HG03469 (cell line): ENCODE measurements at regions not wholly inside any gene's neighbourhood (a gene's known extent, or its start where the extent isn't known, plus 50 kb on each side); places are given as distances from the start of the nearest gene placed in this dataset.

Experiments
- ATAC-seq: cut with Tn5 transposase; IDR thresholded peaks from one replicate; pipeline ENCODE4 v1.9.1; 2021; ENCODE audit warnings: mild to moderate bottlenecking, moderate library complexity, moderate number of reproducible peaks; ENCODE audit not compliant: unreplicated experiment

DNA sequence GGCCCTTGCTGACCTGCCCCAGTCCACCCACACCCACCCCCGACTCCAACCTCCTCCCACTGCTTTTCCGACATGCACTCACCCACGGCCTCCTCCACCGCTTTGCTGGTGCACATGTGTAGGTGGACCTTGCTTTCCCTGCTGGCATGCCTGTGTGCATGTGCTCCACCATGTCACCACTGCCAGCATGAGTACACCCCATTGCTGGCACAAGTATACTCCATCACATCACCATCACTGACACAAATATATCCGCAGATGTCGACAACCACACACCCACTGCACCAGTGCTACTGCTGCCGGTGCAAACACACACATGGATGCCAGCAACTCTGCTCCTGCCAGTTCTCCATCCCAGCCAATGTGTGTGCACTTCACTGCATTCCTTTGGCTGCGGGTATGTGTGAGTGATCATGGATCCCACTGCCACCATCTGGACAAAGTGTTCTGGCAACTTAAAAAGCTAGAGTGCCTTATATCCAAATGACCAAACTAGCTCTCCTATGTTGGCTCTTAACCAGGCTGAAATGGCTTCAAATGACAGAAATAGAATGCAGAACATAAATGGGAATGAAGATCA, 1072.3 kb downstream of the RAPGEF2 start:
- ATAC-seq: no peak

DNA sequence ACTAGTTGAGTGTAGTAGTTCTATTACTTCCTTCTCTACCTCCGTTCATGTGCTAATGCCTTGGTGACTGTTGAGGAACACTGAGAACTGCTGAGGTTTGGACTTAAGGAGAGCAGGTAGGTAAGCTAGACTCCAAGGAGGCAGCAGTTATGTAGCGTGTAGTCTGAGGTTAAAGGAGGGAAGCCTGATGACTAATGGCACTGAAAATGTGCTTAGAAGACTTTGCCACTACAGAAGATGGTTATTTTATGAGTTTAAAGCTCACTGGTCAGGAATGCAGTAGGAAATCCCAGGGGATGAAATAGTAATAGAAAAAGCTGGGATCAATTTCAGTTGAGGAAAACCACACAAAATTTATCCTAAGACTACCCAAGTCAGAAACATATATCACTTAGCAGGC, 1077.3 kb downstream of the RAPGEF2 start:
- no peak for ATAC-seq

DNA sequence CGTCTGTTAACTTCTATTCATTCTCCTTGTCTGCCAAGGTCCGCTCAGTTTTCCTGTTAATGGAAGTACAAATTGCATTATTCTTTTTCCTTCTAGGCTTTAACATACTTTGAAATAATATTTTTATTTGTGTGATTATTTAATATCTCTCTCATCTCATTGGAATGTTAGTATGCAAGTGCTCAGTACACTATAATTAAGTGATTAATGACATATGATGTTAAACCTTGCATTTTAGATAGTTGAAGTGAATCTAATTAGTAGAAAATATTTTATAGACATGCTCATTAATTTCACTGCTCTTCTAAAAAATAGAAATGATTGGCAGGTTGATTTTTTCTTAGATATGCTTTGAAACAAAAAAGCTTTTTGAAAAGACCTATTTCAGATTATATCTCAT, 1079.8 kb downstream of the RAPGEF2 start:
- ATAC-seq: no peak

DNA sequence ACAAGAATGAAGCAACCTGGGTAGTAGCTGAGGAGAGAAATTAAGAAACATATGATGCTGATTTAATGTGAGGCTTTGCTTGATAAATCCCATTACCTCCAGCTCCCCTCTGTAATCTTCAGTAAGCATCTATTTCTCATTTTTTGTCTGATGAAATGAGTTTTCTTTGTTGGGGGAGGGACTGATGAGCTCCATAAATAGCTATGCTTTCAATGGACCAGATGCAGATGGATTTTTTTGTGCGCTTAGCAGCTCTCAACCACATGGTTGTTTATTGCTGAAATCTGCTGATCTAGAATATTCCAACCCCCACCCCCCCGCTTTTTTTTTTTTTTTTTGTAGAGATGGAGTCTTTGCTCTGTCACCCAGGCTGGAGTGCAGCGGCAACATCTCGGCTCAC, 1082.0 kb downstream of the RAPGEF2 start:
- no peak for ATAC-seq

DNA sequence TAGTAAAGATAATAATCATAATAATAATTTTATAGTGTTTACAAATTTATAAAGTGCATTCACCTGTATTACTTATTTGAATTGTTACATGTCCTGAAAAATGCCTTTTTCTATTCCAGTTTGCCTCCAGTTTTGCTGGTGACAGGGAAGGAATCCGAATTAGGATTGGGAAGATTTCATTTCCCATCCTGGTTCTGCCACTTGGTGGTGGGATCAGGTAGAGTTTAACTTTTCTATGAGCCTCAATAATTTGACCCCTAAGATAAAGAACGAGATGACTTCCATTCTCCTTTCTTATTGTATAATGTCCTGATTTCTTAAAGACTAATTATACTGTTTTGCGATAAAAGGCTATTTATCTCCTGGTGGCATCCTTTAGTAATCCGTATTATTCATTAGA, 1090.9 kb downstream of the RAPGEF2 start:
- no peak for ATAC-seq

DNA sequence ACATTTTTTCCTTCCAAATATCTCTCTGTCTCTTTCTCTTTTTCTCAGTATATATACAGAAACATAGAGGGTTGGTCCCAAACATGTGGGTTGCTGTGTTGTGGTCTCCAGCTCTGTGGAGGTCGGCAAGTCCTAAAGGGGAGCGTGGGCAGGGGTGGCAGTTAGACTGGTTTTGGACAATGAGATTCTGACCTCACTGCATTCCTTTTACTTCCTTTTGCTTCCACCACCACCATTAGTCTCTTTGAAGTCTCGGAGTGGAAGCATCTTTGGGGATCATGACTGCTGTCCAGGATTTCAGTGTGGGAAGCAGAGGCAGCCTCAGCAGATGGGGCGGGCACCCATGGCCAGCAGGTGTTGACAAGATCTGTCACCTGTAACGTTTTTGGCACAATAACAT, 1091.8 kb downstream of the RAPGEF2 start:
- no peak for ATAC-seq

DNA sequence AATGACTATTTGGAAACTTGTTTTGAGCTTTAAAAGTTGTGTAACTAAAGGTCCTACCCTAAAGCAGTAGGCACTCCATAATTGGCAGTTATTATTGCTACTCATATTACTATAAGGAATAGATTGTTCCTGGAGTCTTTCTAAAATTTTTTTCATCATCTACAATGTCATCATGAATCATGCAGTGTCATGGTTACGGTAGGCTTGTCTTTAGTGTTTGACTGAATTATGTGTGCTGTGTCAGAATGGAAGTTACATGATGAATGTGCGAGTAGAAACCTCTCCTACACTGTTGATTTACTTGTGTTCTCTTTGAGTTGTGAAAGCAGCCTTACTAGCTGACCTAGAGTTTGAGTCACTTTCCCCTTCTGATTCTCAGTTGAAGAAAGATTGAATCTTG, 1099.9 kb downstream of the RAPGEF2 start:
- ATAC-seq: no peak

DNA sequence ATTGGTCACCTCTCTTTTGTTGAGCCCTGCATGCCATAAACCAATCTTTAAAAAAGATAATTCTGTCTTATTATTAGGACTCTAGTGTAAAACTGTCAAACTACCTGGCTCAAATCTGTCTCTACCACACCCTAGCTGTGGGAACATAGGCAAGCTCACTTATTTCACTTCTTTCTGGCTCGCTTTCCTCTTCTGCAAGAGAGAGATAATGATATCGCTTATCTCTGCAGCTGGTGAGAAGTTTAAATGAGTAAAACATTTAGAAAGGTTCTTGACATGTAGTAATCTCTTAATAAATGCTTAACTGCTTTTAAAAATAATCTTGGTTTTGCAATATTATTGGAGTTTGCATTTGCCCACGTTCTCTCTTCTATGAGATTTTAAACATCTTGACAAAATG, 1109.2 kb downstream of the RAPGEF2 start:
- ATAC-seq: no peak

DNA sequence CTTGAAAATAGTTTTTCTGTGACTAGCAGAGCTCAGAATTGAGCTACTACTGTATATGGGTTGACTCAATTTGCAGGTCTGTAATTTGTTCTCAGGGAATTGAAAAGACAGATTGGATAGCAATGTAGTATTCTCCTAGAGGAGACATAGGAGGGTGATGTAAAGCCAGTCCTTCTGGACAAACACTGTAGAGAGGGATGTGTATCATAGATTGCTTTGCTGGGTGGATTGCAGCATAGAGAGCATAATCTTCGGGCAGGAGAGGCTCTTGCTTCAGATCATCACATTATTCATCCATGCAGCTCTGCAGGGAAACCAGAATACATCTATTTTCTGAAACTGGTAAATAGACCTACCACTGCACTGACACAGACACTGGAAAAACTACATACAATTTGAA, 1110.5 kb downstream of the RAPGEF2 start:
- no peak for ATAC-seq

DNA sequence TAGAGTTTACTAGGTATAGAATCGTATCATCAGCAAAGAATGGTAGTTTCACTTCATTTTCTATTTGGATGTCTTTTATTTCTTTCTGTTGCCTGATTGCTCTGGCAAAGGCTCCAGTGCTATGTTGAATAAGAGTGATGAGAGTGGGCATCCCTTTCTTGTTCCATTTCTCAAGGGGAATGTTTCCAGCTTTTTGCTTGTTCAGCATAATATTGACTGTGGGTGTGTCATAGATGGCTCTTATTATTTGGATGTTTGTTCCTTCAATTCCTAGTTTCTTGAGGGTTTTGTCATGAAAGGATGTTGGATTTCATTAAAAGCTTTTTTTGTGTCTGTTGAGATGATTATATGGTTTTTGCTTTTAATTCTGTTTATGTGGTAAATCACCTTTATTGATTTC, 1114.5 kb downstream of the RAPGEF2 start:
- no peak for ATAC-seq

DNA sequence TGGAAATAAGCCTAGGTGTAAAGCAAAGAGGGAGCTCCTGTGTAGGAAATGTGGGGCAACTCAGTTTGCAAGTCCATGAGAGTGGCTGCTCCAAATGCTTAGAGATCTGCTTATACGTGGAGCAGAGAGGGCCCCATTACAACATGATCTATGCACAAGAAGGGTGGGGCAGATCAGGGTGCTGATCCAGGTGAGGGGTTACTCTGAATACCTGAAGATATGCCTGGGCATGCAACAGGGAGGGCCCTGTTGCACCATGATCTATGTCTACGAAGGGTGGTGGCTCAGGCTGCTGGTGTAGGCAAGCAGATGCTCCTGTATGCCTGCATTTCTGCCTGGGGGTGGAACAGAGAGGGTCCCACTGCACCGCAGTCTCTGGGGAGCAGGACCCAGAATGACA, 1121.2 kb downstream of the RAPGEF2 start:
- ATAC-seq: no peak

DNA sequence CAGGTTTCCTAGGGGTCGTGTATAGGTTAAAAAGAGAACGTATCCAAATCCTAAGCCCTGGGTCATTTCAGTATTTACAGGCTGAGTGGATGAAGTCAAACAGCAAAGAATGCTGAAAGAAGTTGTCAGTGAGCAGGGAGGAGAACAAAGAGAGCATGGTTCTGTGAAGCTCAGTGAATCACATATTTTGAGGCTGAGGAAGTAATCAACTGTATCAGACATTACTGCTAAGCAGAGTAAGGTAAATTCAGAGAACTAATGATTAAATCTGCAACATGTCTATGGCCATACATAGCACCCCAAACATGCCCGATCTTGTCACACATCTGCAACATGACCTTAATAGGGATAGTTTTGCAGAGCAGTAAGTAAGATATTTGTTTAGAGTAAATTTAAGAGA, 1130.3 kb downstream of the RAPGEF2 start:
- ATAC-seq: no peak

DNA sequence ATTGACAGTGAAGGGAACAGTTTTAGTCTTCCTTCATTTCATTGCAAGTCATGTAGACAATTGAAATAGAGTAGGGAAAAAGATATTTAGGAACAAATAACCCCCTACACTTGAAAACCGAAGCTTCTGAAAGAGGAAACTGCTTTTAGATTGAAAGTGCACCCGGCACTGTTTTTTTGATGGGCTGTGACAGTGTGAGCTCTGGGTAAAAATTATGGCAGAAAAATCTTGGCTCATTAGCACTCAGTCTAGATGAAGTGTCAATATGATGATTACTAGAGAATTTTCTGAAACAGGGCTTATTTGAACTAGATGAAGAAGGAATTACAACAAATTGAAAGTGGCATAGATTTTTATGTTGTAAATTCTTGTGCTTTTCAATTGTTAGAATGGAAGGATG, 1132.4 kb downstream of the RAPGEF2 start:
- no peak for ATAC-seq

DNA sequence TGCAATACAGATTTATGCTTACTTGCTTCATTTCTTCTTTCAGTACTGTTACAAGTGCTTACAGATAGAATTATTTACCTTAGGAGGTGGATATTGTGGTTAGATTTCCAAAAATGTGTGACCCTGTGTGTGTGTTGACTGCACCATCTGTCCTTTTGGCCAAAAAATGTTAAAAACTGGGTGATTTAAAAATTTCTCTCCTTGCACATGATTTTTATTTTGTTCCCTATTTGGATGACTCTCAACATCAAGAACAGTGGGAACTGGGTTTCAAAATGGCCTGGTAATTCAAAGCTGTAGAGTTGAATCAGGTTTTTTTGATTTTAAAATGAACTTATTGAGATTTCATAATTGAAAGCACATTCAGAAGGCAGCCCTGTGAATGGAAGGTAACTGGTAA, 1132.9 kb downstream of the RAPGEF2 start:
- ATAC-seq: no peak

DNA sequence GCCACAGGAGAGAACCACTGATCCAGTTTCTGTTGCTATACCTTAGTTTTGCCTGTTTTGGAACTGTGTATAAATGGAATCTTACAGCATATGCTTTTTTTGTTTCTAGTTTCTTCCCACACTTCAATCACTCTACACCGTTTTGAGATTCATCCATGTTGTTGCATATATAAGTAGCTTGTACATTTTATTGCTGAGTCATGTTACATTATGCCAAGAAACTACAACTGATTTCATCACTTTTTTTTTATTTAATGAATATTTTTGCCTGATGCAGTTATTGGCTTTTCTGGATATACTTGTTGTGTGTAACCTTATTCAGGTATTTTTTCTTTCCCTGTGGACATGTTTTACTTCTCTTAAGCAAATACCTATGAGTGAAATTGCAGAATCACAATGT, 1135.9 kb downstream of the RAPGEF2 start:
- ATAC-seq: no peak

DNA sequence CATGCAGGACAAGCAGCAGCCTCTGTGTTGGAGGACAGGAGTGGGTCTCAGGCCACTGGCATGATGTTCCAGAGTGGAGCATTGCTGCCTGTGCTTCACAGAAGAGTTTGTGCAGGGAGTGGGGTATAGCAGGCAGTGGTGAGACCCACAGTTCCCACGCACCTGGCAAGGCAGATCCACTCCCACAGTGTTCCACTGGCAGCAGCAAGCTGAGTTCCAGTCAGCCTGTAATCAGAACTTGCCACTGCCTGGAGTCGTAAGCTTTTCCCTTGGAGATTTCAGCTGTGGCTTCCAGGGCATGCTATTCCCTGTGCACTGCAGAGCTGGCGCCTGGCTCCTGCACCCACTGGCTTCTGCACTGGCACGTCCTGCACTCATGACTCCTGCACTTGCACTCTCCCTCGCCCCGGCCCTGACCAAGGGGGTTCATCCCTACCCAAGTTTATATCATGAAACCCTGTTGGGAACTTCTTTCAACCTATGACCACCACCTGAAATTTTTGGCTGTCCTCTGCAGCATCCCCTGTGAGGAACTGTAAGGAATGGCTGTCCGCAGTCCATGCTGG, 1144.3 kb downstream of the RAPGEF2 start:
- ATAC-seq: no peak

DNA sequence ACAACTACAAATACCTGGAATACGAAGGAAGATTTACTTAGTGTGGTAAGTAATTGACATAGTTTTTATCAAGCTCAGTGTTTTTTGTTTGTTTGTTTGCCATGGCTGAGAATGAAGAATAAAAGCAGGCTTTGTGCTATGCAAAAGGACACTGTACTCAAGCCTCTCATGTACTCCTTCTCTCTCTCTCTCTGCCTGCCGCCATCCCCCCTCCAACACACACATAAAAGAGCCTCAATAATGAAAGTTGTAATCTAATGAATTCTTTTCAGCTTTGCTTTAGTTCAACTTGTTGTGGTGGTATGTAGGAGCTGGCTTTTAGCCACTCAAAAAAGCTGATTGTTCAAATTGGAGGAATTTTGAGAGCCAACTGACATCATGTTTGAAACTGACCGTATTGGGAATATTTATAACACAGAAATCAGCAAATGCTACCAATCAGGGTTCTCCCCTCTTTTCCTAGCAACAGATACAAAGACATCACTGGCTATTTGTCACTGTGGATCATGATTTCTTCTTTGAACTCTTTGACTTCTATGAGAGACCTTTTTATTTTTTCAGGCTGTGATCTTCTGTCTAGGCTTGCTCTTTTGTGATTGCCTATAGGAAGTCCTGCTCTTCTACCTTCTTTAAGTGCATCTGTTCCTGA, 1148.8 kb downstream of the RAPGEF2 start:
- no peak for ATAC-seq

DNA sequence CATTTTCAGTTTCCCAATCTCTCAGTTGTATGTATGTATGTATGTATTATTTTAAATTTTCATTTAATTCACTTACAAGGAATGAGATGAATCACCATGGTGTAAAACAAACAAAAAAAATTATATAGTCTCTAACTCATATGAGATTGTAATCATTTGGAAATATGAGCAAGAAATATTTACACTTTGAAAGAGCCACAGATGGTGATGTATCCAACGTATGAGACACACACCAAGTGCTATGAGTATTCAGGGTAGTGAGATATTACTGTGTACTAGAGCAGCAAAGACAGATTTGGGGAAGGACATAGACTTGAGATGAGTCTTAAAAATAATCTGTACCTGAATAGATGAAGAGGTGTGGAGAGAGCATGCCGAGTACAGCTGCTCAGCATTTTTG, 1154.4 kb downstream of the RAPGEF2 start:
- ATAC-seq: no peak

DNA sequence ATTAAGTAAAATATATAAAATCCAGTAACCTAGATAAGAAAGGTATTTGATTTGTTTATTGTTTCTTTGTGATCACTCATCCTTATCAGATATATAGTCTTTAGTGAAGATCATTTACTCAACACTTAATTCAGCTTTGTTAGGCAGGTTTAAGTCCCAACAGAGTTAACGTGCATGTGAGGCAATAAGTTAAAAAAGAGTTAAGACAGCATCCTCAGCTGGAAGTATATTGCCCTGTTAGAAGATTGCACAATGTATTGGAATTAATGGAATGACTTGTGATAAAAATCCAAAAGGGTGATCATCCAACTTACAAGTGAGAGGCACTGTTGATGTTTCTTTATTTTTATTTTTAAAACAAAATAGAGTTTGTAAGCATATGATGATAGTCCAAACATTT, 1162.1 kb downstream of the RAPGEF2 start:
- no peak for ATAC-seq

DNA sequence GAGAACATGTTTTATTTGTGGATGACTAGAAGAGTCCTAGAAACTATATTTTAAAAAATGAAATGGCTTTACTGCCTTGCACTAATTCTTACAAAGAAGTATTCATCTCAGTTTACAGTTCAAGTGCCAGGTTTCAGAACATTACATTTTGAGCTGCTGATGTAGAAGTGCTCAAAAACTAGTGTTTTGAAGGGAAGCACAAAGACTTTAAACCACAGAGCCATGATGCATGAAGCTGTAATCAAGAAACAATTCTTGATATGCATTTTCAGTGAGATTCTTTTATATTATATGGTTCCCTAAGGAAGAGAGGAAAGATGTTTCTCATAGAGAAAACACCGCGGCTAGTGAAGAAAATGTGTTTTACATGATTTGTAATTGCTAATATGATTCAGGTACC, 1163.0 kb downstream of the RAPGEF2 start:
- ATAC-seq: no peak

DNA sequence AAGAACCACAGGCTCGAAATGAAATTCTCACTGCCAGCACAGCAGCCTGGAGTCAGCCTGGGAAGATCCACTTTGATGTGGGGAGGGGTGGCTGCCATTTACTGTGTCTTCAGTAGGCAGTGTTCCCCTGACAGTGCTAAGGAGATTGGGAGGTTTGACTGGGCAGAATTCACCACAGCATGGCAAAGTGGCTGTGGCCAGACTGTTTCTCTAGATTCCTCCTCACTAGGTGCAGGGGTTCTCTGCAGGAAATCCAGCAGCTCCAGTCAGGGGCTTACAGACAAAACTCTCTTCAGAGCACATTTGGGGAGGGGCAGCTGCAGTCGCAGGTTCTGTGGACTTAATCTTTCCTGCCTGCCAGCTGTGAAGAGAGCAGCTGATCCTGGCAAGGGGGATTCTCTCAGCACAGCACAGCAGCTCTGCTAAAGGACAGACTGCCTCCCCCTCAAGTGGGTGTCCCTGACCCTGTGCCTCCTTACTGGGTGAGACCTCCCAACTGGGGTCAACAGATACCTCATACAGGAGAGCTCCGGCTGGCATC, 1174.0 kb downstream of the RAPGEF2 start:
- no peak for ATAC-seq

DNA sequence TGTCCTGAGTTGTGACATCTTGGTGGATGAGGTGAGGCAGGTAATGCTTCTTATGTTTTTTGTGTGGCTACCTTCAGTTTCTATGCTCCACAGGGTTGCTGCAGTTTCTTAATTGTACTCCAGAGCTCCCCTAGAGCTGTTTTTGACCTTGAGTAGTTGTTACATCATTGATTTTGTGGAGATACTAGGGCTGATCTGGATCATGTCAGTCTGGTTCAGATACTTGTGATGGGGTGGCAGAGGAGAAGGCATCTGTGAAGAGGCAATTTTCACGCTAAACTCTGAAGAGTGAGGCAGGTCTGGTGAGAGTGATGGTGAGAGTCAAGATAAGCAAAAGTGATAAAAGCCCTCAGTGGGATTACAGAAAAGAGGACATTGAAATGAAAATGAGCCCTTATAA, 1180.2 kb downstream of the RAPGEF2 start:
- ATAC-seq: no peak

DNA sequence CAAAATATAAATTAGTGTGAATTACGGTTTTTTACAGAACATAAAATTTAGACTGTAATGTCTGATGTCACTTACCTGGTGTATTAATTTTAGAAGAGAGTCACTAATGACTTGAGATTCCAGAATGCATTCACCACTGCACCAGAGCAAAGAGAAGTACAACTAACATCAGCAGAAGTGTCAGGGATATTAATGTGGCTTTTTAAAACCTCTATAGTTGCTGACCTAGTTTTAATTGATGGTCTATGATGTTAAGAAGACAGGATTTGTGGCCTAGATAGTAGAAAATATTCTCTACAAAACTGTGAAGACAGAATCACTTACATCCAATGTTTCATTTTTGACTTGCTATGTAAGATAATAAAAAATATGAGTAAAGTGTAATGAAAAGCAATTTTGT, 1181.6 kb downstream of the RAPGEF2 start:
- no peak for ATAC-seq
